Tibial nerve (tissue), 4 donors: ENCODE measurements at regions not wholly inside any gene's neighbourhood (a gene's known extent, or its start where the extent isn't known, plus 50 kb on each side); places are given as distances from the start of the nearest gene placed in this dataset.
"Not testable (repeated sequence)": the region's sequence is repeated elsewhere in the genome, so short reads cannot be mapped to it uniquely, and the experiment has no call there.

ENCODE experiments used
- DNase-seq, 2 donors: peaks; one replicate each; pipeline ENCODE4 v3.0.0-alpha.2; 2019; ENCODE audit warnings: low spot score in 2 of 2
- H3K27ac ChIP-seq, 4 donors: fragments of 200-600 bp; sonication (generic) in 3 of 4; one replicate each; pipeline ENCODE4 v1.5.1; 2017 to 2019; ENCODE audit warnings: mild to moderate bottlenecking in 1 of 4
- H3K27me3 ChIP-seq, 2 donors: fragments of 200-600 bp; sonication (generic) in 1 of 2; one replicate each; pipeline versions ENCODE4 v1.5.1 to v1.6.0; 2017 to 2019
- H3K36me3 ChIP-seq, 3 donors: fragments of 200-600 bp; sonication (generic); one replicate each; pipeline ENCODE4 v1.5.1; 2018 to 2019
- H3K4me1 ChIP-seq, 4 donors: fragments of 200-600 bp; sonication (generic) in 3 of 4; one replicate each; pipeline ENCODE4 v1.5.1; 2017 to 2019
- H3K4me3 ChIP-seq, 4 donors: fragments of 200-600 bp; sonication (generic) in 3 of 4; one replicate each; pipeline ENCODE4 v1.5.1; 2017 to 2019; ENCODE audit warnings: mild to moderate bottlenecking in 1 of 4, moderate library complexity in 1 of 4
- H3K9me3 ChIP-seq, 4 donors: fragments of 200-600 bp; sonication (generic) in 3 of 4; one replicate each; pipeline ENCODE4 v1.5.1; 2017 to 2019
- EP300 ChIP-seq, 2 donors: sonication (generic); formaldehyde crosslinking; IDR thresholded peaks; one replicate each; pipeline ENCODE4 v1.6.1; 2017; ENCODE audit warnings: antibody characterized with exemption in 2 of 2, mild to moderate bottlenecking in 1 of 2
- POLR2A ChIP-seq, 2 donors: fragments of 450-650 bp; IDR thresholded peaks; one replicate each; pipeline ENCODE4 v1.6.1; 2017; ENCODE audit warnings: antibody characterized with exemption in 2 of 2, mild to moderate bottlenecking in 2 of 2, moderate library complexity in 2 of 2
- WGBS, 2 donors: methylation state at CpG; one replicate each; pipeline ENCODE4 v1.1.5; 2018; 5-methylcytosine and 5-hydroxymethylcytosine counted together
- TF ChIP-seq, protein P1 (sequence below), 5 experiments: fragments of 200-600 bp in 3 of 5; fragments of 450-650 bp in 2 of 5; sonication (generic) in 3 of 5; IDR thresholded peaks; one replicate each; pipeline ENCODE4 v1.5.1; 2016 to 2019; ENCODE audit warnings: antibody characterized with exemption in 5 of 5, mild to moderate bottlenecking in 3 of 5, moderate library complexity in 2 of 5

DNA sequence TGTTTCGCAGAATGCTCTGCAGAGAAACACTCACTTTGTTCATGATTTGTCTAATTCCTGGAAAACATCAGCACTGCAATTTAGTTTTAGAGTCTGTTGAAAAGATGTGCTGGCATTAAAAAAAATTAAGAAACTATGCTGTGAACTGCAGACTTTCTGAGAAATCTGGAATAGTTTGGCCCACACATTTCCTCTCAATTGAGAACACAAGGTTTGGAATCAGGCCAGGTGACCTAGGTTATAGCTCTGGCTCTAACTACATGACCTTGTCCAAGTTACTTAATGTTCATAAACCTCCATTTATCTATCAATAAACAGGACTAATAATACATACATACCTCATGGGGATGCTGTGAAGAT, 61.4 kb upstream of the ENPEP start:
- TF ChIP-seq POLR2A (IDR thresholded peaks at IDR 0.05) (no peak), EP300 (IDR thresholded peaks at IDR 0.05) (no peak)
- TF ChIP-seq, protein P1, sequence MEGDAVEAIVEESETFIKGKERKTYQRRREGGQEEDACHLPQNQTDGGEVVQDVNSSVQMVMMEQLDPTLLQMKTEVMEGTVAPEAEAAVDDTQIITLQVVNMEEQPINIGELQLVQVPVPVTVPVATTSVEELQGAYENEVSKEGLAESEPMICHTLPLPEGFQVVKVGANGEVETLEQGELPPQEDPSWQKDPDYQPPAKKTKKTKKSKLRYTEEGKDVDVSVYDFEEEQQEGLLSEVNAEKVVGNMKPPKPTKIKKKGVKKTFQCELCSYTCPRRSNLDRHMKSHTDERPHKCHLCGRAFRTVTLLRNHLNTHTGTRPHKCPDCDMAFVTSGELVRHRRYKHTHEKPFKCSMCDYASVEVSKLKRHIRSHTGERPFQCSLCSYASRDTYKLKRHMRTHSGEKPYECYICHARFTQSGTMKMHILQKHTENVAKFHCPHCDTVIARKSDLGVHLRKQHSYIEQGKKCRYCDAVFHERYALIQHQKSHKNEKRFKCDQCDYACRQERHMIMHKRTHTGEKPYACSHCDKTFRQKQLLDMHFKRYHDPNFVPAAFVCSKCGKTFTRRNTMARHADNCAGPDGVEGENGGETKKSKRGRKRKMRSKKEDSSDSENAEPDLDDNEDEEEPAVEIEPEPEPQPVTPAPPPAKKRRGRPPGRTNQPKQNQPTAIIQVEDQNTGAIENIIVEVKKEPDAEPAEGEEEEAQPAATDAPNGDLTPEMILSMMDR (IDR thresholded peaks at IDR 0.05), result no peak
- DNase-seq, result no peak

DNA sequence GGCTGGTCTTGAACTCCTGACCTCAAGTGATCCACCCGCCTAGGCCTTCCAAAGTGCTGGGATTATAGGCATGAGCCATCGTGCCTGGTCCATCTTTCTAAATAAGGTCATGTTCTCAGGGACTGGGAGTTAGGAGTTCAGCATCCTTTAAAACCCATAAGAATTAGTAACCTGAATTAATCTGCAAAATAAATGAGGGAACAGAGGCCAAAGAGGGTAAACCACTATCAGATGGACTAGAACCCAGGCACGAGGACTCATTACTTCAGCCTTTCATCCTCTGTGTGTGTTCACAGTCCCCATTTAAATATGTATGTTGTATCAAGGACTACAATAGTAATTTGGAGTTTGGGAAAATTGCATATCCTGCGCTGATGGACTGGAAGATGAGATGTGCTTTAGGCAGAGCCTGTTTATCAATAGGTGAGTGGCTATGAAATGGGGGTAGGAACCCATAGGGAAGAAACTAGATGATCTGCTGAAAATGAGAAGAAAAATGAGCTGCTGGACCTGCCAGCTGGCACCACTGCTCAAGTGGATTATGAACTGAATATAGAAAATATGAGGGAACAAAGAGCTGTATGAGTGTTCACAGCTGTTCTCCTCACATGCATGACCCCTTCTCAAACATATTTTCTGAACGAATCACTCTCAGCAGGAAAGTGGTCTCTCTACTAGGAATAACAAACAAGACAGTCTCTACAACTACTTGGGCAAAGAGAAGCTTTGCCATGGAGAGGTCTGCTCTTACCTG, 62.0 kb upstream of the ENPEP start:
- not testable (repeated sequence) for H3K4me1 ChIP-seq, DNase-seq, H3K9me3 ChIP-seq, H3K36me3 ChIP-seq, H3K27me3 ChIP-seq, H3K4me3 ChIP-seq, H3K27ac ChIP-seq
- WGBS, 2 donors, result 46 to 51% methylated on average over 5 of the region's 5 CpGs

More for the DNA sequence above, 61.4 kb upstream of the ENPEP start:
- peaks cover 0 to 10% (median 0%) of the 10 kb centered on the region in 4 donors for H3K4me1 ChIP-seq
- H3K27me3 ChIP-seq, result no peaks in the 10 kb centered on the region
- H3K4me3 ChIP-seq, result no peak overlapping the region
- 25 to 59% methylated on average over 1 of the region's 1 CpG for WGBS, 2 donors
- no peak overlapping the region for H3K27ac ChIP-seq
- H3K9me3 ChIP-seq, result peaks cover 0 to 4% (median 0%) of the 10 kb centered on the region in 4 donors
- H3K36me3 ChIP-seq, result no peaks in the 10 kb centered on the region

DNA sequence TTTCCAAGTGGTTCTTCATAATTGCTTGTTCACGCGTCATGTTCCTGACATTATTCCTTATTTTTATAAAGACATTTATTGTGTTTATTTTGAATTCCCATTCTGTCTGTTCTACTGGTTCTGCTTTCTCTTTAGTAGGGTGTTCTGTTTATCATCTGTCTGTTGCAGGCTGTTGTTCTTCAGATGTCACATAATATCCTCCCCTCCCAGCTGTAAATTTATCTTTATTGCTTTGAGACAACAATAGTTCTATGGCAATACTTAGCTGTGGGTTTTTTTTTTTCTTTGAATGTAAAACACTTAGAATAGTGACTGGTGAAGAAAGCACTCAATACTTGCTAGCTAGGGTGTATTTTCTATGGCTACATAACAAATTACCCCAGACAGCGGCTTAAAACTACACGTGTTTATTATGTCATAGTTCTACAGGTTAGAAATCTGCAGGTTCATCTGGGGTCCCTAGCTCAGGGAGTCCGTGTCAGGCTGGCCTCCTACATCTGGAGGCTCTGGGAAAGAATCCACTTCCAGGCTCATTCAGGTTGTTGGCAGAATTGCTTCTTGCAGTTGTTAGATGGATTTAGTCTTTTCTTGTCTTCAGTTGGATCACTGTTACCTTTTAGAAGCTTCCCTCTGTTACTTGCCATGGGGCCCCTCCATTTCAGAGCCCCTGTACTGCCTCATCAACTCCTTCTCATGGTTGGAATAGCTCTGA, 63.4 kb upstream of the ENPEP start:
- H3K27ac ChIP-seq, result no peak overlapping the region
- 80 to 82% methylated on average over 5 of the region's 5 CpGs for WGBS, 2 donors
- TF ChIP-seq EP300 (IDR thresholded peaks at IDR 0.05) (no peak), POLR2A (IDR thresholded peaks at IDR 0.05) (no peak)
- TF ChIP-seq, protein P1 (IDR thresholded peaks at IDR 0.05), result no peak

DNA sequence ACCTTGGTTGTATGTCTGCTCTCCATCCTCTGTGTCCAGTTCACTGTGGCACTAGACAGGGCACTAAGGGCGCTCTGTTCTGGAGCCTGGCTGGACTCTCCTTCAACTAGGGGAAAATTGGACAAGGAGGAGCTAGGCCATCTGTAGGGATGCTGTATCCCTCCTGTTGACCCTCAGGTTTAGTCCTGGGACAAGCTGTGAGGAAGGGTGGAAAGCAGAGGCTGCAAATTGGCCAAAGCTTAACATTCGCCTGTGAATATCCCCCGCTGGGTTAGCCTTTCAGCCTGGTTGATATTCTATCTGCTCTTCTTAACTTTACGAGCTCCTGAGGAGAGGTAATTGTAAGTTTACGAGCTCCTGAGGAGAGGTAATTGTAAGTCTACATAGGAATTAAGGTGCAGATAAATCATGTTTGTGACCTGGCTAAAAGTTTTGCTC, 64.4 kb upstream of the ENPEP start:
- H3K4me1 ChIP-seq, result peaks cover 0 to 10% (median 0%) of the 10 kb centered on the region in 4 donors
- no peak overlapping the region for H3K27ac ChIP-seq
- no peaks in the 10 kb centered on the region for H3K36me3 ChIP-seq
- no peaks in the 10 kb centered on the region for H3K27me3 ChIP-seq
- no peaks in the 10 kb centered on the region for H3K9me3 ChIP-seq
- DNase-seq, result no peak
- WGBS, 2 donors, result 87 to 91% methylated on average over 5 of the region's 5 CpGs
- no peak overlapping the region for H3K4me3 ChIP-seq
- TF ChIP-seq EP300 (IDR thresholded peaks at IDR 0.05) (no peak), POLR2A (IDR thresholded peaks at IDR 0.05) (no peak)
- TF ChIP-seq, protein P1 (IDR thresholded peaks at IDR 0.05), result no peak

More for the DNA sequence above, 63.4 kb upstream of the ENPEP start:
- no peak for DNase-seq
- no peaks in the 10 kb centered on the region for H3K36me3 ChIP-seq
- no peak overlapping the region for H3K4me3 ChIP-seq
- H3K4me1 ChIP-seq, result peaks cover 0 to 10% (median 0%) of the 10 kb centered on the region in 4 donors
- no peaks in the 10 kb centered on the region for H3K27me3 ChIP-seq
- no peaks in the 10 kb centered on the region for H3K9me3 ChIP-seq

DNA sequence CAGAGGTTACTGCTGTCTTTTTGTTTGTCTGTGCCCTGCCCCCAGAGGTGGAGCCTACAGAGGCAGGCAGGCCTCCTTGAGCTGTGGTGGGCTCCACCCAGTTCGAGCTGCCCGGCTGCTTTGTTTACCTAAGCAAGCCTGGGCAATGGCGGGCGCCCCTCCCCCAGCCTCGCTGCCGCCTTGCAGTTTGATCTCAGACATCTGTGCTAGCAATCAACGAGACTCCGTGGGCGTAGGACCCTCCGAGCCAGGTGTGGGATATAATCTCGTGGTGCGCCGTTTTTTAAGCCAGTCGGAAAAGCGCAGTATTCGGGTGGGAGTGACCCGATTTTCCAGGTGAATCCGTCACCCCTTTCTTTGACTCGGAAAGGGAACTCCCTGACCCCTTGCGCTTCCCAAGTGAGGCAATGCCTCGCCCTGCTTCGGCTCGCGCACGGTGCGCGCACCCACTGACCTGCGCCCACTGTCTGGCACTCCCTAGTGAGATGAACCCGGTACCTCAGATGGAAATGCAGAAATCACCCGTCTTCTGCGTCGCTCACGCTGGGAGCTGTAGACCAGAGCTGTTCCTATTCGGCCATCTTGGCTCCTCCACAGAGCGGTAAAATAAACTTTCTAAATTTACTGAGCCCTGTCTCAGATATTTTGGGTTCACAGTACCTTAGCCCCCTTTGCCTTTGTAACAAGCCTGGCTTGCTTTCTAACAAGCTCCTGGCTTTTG, 64.9 kb upstream of the ENPEP start:
- not testable (repeated sequence) for H3K27ac ChIP-seq
- WGBS, 2 donors, result 65 to 69% methylated on average over 9 to 20 of the region's 35 CpGs

DNA sequence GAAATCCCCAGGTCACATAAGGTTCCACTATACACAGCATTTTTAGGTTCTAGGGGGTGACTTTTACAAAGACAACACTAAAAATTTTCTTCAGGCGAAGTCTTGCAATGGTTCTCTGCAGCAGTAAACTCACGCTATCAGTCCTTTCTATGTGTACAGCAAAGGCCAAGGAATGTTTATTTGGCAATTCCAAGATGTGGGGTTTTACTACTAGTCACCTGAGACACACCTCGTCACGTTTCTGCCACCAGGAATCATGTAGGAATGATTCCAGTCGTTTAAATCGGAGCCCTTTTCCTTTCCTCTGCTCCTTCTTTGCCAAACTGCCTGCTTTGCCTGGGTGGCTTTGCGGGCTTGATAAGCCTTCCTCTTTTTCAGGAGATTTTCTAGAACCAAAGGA, 75.9 kb upstream of the ENPEP start:
- no peaks in the 10 kb centered on the region for H3K4me1 ChIP-seq
- no peaks in the 10 kb centered on the region for H3K36me3 ChIP-seq
- TF ChIP-seq EP300 (IDR thresholded peaks at IDR 0.05) (no peak), POLR2A (IDR thresholded peaks at IDR 0.05) (no peak)
- TF ChIP-seq, protein P1 (IDR thresholded peaks at IDR 0.05), result no peak
- no peak for DNase-seq
- 68 to 87% methylated on average over 7 of the region's 7 CpGs for WGBS, 2 donors
- H3K27ac ChIP-seq, result no peak overlapping the region
- H3K27me3 ChIP-seq, result no peaks in the 10 kb centered on the region
- H3K4me3 ChIP-seq, result no peak overlapping the region
- H3K9me3 ChIP-seq, result no peaks in the 10 kb centered on the region

More for the DNA sequence above, 64.9 kb upstream of the ENPEP start:
- not testable (repeated sequence) for H3K27me3 ChIP-seq, H3K36me3 ChIP-seq, H3K4me1 ChIP-seq, H3K4me3 ChIP-seq, H3K9me3 ChIP-seq, DNase-seq

DNA sequence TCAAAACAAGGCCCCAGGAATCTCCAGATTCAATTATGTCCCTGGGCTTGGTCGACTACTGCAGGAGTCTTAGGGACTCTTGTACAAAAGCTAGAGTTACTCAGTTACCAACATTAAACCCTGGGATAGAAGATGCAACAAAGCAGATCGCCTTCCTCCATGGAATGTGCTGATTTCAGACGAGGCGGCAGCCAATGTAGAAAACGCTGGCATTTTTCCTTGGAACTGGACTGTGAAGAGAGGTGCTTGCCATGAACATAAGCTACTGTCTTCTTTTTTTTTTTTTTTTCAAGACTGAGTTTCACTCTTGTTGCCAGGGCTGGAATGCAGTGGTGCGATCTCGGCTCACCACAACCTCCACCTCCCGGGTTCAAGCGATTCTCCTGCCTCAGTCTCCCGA, 76.9 kb upstream of the ENPEP start:
- H3K4me3 ChIP-seq, H3K27me3 ChIP-seq, H3K36me3 ChIP-seq, H3K4me1 ChIP-seq, H3K9me3 ChIP-seq, H3K27ac ChIP-seq, DNase-seq: not testable (repeated sequence)
- 72 to 86% methylated on average over 10 of the region's 10 CpGs for WGBS, 2 donors
